ENCODE measurements at regions not wholly inside any gene's neighbourhood (a gene's known extent, or its start where the extent isn't known, plus 50 kb on each side); places are given as distances from the start of the nearest gene placed in this dataset.

GRCh38 chr16:86364653-86365380 is 145.5 kb upstream of the FOXF1 start:
- TF ChIP-seq, protein P1, sequence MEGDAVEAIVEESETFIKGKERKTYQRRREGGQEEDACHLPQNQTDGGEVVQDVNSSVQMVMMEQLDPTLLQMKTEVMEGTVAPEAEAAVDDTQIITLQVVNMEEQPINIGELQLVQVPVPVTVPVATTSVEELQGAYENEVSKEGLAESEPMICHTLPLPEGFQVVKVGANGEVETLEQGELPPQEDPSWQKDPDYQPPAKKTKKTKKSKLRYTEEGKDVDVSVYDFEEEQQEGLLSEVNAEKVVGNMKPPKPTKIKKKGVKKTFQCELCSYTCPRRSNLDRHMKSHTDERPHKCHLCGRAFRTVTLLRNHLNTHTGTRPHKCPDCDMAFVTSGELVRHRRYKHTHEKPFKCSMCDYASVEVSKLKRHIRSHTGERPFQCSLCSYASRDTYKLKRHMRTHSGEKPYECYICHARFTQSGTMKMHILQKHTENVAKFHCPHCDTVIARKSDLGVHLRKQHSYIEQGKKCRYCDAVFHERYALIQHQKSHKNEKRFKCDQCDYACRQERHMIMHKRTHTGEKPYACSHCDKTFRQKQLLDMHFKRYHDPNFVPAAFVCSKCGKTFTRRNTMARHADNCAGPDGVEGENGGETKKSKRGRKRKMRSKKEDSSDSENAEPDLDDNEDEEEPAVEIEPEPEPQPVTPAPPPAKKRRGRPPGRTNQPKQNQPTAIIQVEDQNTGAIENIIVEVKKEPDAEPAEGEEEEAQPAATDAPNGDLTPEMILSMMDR (IDR thresholded peaks at IDR 0.05; ENCODE audit: low read depth, low read length), result no peak
- TF ChIP-seq POLR2A (IDR thresholded peaks at IDR 0.05; ENCODE audit: extremely low read depth, insufficient read length), result no peak
- TF ChIP-seq, protein P2, sequence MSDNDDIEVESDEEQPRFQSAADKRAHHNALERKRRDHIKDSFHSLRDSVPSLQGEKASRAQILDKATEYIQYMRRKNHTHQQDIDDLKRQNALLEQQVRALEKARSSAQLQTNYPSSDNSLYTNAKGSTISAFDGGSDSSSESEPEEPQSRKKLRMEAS (IDR thresholded peaks at IDR 0.05; ENCODE audit: low read depth, low read length), result no peak
